GM12892 (cell line): ENCODE measurements at regions not wholly inside any gene's neighbourhood (a gene's known extent, or its start where the extent isn't known, plus 50 kb on each side); places are given as distances from the start of the nearest gene placed in this dataset.

ENCODE experiments used
- POLR2A ChIP-seq: IDR thresholded peaks from 2 replicates; pipeline ENCODE4 v1.6.1; 2011; ENCODE audit warnings: low read depth, low read length, control low read depth
- POLR2AphosphoS5 ChIP-seq: IDR thresholded peaks from 2 replicates; pipeline ENCODE4 v1.6.1; 2011; ENCODE audit warnings: low read depth, low read length, control low read depth
- TAF1 ChIP-seq: IDR thresholded peaks from 2 replicates; pipeline ENCODE4 v1.6.1; 2011; ENCODE audit warnings: low read depth, mild to moderate bottlenecking, control low read depth, low read length, borderline replicate concordance

DNA sequence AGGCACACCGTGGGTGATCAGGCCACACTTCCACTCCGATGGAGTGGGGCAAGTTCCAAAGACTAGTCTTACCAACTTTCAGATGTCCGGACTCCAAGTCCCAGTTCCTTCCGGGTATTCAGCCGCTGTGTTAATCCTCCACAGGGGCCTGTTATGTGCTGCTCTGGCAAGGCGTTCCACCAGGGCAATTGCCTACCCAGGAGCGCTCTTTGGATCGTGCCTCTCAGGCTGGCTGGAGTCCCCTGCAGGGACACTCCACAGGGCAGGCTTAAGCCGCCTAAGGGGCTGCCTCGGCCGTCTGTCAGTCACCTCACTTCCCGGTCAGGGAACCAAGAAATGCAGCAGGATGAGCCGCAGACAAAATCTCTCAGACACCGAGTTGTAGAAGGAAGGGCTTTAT lies 118.7 kb upstream of the CCNG1 start:
- no peak for TF ChIP-seq POLR2A
- no peak for TF ChIP-seq POLR2AphosphoS5
- TF ChIP-seq TAF1 = no peak
